ENCODE measurements at regions not wholly inside any gene's neighbourhood (a gene's known extent, or its start where the extent isn't known, plus 50 kb on each side); places are given as distances from the start of the nearest gene placed in this dataset.
A peak's percentile ranks its signal among the peaks of the same experiment; 100 is the strongest.

GRCh38 chr2:15688924-15689568 lies 97.4 kb downstream of the DDX1 start:
- Histone ChIP-seq H3K4me3 (ENCODE audit: extremely low read depth in 1 of 4, insufficient read depth in 2 of 4, low read depth in 3 of 4, low read length in 4 of 4) (no peak overlapping the region), H2BK5ac (ENCODE audit: low read depth, low read length) (no peak overlapping the region), H3K27ac (ENCODE audit: low read depth, low read length) (no peak overlapping the region), H3K36me3 (ENCODE audit: control insufficient read depth in 2 of 4, insufficient read depth in 4 of 4, low read length in 3 of 4) (no peaks in the 10 kb centered on the region), H4K20me1 (replicated peaks in 1 of 2; ENCODE audit: control insufficient read depth in 1 of 2, insufficient read depth in 2 of 2, low read length in 2 of 2) (no peaks in the 10 kb centered on the region), H3K23me2 (ENCODE audit: low read depth, low read length) (no peaks in the 10 kb centered on the region), H3K4ac (replicated peaks; ENCODE audit: insufficient read length, low read depth, low read length) (no peak overlapping the region), H3K9me3 (ENCODE audit: insufficient read depth in 2 of 2, low read depth in 1 of 2, low read length in 1 of 2) (no peaks in the 10 kb centered on the region), H3K4me2 (ENCODE audit: insufficient read depth in 1 of 2, low read depth in 2 of 2, low read length in 2 of 2) (no peak overlapping the region), H2BK120ac (replicated peaks; ENCODE audit: low read depth, low read length) (no peak overlapping the region), H4K5ac (ENCODE audit: insufficient read length, low read depth, low read length) (no peak overlapping the region), H2AK5ac (ENCODE audit: low read depth, low read length) (no peak overlapping the region), H3K56ac (replicated peaks; ENCODE audit: insufficient read length, low read depth, low read length) (no peak overlapping the region), H3K27me3 (replicated peaks in 1 of 4; ENCODE audit: control insufficient read depth in 3 of 4, extremely low read depth in 1 of 4, insufficient read depth in 3 of 4, low read length in 3 of 4) (no peaks in the 10 kb centered on the region), H4K91ac (replicated peaks; ENCODE audit: insufficient read length, low read length) (no peak overlapping the region), H2BK12ac (ENCODE audit: low read depth, low read length) (no peak overlapping the region), H3K9ac (replicated peaks in 1 of 4; ENCODE audit: extremely low read depth in 1 of 4, low read depth in 3 of 4, low read length in 3 of 4) (no peak overlapping the region), H3K18ac (ENCODE audit: extremely low read depth, low read length) (no peak overlapping the region), H3K4me1 (replicated peaks in 1 of 4; ENCODE audit: control insufficient read depth in 3 of 4, insufficient read depth in 4 of 4, low read length in 3 of 4) (peaks cover 0 to 2% (median 0%) of the 10 kb centered on the region in 4 experiments; a peak in 2 of 7 replicates), H2BK15ac (ENCODE audit: low read length) (no peak overlapping the region), H3K14ac (ENCODE audit: insufficient read length) (no peak overlapping the region), H3K79me1 (ENCODE audit: low read depth, low read length) (no peaks in the 10 kb centered on the region), H4K8ac (ENCODE audit: extremely low read depth, insufficient read depth, low read length) (peak overlapping the region; percentile 4), H2BK20ac (ENCODE audit: low read length) (no peak overlapping the region), H2AFZ (ENCODE audit: low read length) (no peak overlapping the region), H3K23ac (ENCODE audit: insufficient read length) (no peak overlapping the region), H3K79me2 (ENCODE audit: control insufficient read depth in 1 of 2, insufficient read depth in 2 of 2, low read length in 2 of 2) (no peaks in the 10 kb centered on the region)
- ChIA-PET POLR2A (ENCODE audit: partially characterized antibody) (interaction anchor here (1.3 kb wide), 1 partner anchor 58 kb away, joined by 5 read pairs; no protein-coding TSS in a partner anchor), CTCF (ENCODE audit: partially characterized antibody) (interaction anchor here (1.1 to 1.4 kb wide), 3 partner anchors 9 to 51 kb away, joined by 4 to 5 read pairs (median 4); no protein-coding TSS in a partner anchor)
- FAIRE-seq, result no peak
- DNase-seq (ENCODE audit: low read depth in 1 of 2, low spot score in 2 of 2), result no peak
- 93% methylated on average over 8 of the region's 8 CpGs; no CpG with 5 or more reads in 1 of the 2 experiments for WGBS, 2 experiments (ENCODE audit: extremely low coverage in 1 of 2, insufficient coverage in 1 of 2, insufficient read length in 1 of 2, insufficient replicate concordance in 2 of 2, low coverage in 1 of 2, low lambda C conversion rate in 2 of 2, missing lambda C conversion rate in 1 of 2)
- no peak for TF ChIP-seq USF2 (IDR thresholded peaks at IDR 0.05; ENCODE audit: low read length)
- TF ChIP-seq BCL11A (IDR thresholded peaks at IDR 0.05; ENCODE audit: low read depth in 2 of 2, low read length in 2 of 2), result no peak
- no peak for TF ChIP-seq POLR2AphosphoS5 (IDR thresholded peaks at IDR 0.05; ENCODE audit: low read depth, low read length)
- TF ChIP-seq CTBP2 (IDR thresholded peaks at IDR 0.05; ENCODE audit: borderline replicate concordance, insufficient read depth, insufficient read length, low read length), result no peak
- TF ChIP-seq YY1 (IDR thresholded peaks at IDR 0.05; ENCODE audit: low read depth, low read length), result no peak
- no peak for TF ChIP-seq CBX8 (IDR thresholded peaks at IDR 0.05; ENCODE audit: borderline replicate concordance, low read depth, low read length)
- no peak for TF ChIP-seq POU5F1 (IDR thresholded peaks at IDR 0.05; ENCODE audit: low read depth, low read length)
- no peak for TF ChIP-seq KDM1A (IDR thresholded peaks at IDR 0.05; ENCODE audit: borderline replicate concordance, low read length)
